ENCODE measurements at regions not wholly inside any gene's neighbourhood (a gene's known extent, or its start where the extent isn't known, plus 50 kb on each side); places are given as distances from the start of the nearest gene placed in this dataset.

DNA sequence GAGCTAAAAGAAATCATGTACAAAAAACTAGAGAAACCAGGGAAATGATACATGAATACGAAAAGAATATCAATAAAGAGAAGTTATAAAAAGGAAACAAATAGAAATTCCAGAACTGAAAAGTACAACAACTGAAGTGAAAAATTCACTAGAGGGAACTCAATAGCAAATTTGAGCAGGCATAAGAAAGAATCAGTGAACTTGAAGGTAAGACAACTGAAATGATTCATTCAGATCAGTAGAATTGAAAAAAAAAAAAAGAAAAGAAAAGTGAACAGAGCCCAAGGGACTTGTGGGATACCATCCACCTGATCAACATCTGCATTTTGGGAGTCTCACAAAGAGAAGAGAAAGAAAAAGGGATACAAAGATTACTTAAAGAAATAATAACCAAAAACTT lies 78.3 kb downstream of the HHEX start:
- TF ChIP-seq KDM4A (IDR thresholded peaks at IDR 0.05; ENCODE audit: low read depth, low read length, severe bottlenecking): no peak
- no peak for TF ChIP-seq EP300 (IDR thresholded peaks at IDR 0.05; ENCODE audit: borderline replicate concordance in 1 of 2, low read depth in 2 of 2, low read length in 2 of 2)
- TF ChIP-seq, protein P1, sequence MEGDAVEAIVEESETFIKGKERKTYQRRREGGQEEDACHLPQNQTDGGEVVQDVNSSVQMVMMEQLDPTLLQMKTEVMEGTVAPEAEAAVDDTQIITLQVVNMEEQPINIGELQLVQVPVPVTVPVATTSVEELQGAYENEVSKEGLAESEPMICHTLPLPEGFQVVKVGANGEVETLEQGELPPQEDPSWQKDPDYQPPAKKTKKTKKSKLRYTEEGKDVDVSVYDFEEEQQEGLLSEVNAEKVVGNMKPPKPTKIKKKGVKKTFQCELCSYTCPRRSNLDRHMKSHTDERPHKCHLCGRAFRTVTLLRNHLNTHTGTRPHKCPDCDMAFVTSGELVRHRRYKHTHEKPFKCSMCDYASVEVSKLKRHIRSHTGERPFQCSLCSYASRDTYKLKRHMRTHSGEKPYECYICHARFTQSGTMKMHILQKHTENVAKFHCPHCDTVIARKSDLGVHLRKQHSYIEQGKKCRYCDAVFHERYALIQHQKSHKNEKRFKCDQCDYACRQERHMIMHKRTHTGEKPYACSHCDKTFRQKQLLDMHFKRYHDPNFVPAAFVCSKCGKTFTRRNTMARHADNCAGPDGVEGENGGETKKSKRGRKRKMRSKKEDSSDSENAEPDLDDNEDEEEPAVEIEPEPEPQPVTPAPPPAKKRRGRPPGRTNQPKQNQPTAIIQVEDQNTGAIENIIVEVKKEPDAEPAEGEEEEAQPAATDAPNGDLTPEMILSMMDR (IDR thresholded peaks at IDR 0.05; ENCODE audit: control extremely low read depth in 1 of 3, insufficient read depth in 1 of 3, low read depth in 1 of 3, low read length in 3 of 3): no peak
- TF ChIP-seq TAF1 (IDR thresholded peaks at IDR 0.05; ENCODE audit: low read depth, low read length): no peak
- TF ChIP-seq NRF1 (IDR thresholded peaks at IDR 0.05; ENCODE audit: low read depth, low read length): no peak
- no peak for TF ChIP-seq SAP30 (IDR thresholded peaks at IDR 0.05; ENCODE audit: insufficient read depth, insufficient replicate concordance, low read length)
- no peak for TF ChIP-seq RFX5 (IDR thresholded peaks at IDR 0.05; ENCODE audit: borderline replicate concordance, low read depth, low read length)

All from H1 (cell line).